Skeletal muscle satellite cell (primary cell): ENCODE measurements at regions not wholly inside any gene's neighbourhood (a gene's known extent, or its start where the extent isn't known, plus 50 kb on each side); places are given as distances from the start of the nearest gene placed in this dataset.

Experiments
- H3K27me3 ChIP-seq: 2 replicates; pipeline ENCODE4 v1.7.0; 2013; ENCODE audit warnings: low read length; ENCODE audit not compliant: control insufficient read depth, insufficient read depth
- H3K36me3 ChIP-seq: 2 replicates; pipeline ENCODE4 v1.7.0; 2013; ENCODE audit warnings: mild to moderate bottlenecking, control low read depth, low read length; ENCODE audit not compliant: insufficient read depth
- H3K4me1 ChIP-seq: 2 replicates; pipeline ENCODE4 v1.7.0; 2013; ENCODE audit warnings: low read length; ENCODE audit not compliant: control insufficient read depth, insufficient read depth
- H3K4me2 ChIP-seq: 2 replicates; pipeline ENCODE4 v1.7.0; 2013; ENCODE audit warnings: mild to moderate bottlenecking, low read length
- H3K4me3 ChIP-seq: 2 replicates; pipeline ENCODE4 v1.7.0; 2013; ENCODE audit warnings: low read length
- H3K9ac ChIP-seq: 2 replicates; pipeline ENCODE4 v1.7.0; 2013; ENCODE audit warnings: mild to moderate bottlenecking, low read depth, low read length, moderate library complexity
- H3K9me3 ChIP-seq: replicated peaks from 2 replicates; pipeline ENCODE4 v1.7.0; 2013; ENCODE audit warnings: mild to moderate bottlenecking, control low read depth, low read length

DNA sequence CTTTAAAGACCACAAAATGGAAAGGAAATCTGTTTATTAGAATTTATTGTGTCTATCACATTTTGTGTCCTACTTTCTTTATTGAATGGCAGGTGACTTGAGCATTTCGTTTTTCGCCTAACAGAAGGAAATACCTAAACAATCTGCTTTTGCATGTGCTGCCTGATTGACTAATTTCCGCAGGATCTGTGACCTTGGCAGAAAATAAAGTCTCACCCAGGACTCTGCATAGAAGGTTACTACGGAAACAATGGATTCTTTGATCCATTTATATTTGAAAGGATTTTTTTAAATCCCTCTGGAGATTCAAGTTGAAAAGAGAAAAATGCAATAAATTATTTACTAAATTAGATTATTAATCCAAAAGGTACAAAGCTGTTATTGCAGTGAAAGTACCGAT lies 61.0 kb upstream of the CAST start:
- no peaks in the 10 kb centered on the region for H3K36me3 ChIP-seq
- H3K27me3 ChIP-seq = no peaks in the 10 kb centered on the region
- H3K9me3 ChIP-seq = no peaks in the 10 kb centered on the region
- no peak overlapping the region for H3K4me2 ChIP-seq
- H3K4me1 ChIP-seq = peaks cover 3% of the 10 kb centered on the region
- H3K9ac ChIP-seq = no peak overlapping the region
- H3K4me3 ChIP-seq = no peak overlapping the region

DNA sequence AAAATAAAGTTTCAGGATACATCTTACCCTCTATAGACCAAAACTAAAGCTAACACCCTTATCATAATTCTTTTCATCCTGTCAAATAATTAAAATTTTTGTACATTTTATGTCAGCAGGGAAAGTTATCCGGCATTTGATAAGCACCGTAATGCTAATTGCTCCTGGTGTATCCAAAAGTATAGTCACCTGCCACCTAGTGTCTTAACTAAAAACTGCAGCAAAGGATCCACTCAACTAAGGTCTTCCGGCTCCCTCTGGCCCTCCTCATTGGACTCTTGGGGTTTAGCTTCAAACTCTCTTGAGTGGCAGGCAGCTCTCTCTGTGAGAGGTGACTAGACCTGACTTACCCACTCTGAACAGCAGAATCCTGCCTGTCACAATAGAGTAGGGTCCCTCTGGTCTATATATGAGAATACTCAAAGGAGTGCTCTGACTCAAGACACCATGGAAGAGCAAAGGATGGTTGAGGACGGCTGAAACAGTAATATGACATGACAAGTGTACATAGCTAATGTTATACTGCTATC lies 60.4 kb upstream of the CAST start:
- H3K9ac ChIP-seq = no peak overlapping the region
- no peak overlapping the region for H3K4me2 ChIP-seq
- no peaks in the 10 kb centered on the region for H3K9me3 ChIP-seq
- no peaks in the 10 kb centered on the region for H3K36me3 ChIP-seq
- H3K27me3 ChIP-seq = no peaks in the 10 kb centered on the region
- peaks cover 3% of the 10 kb centered on the region for H3K4me1 ChIP-seq
- H3K4me3 ChIP-seq = no peak overlapping the region

GRCh38 chr5:96602776-96603175 lies 59.4 kb upstream of the CAST start:
- Histone ChIP-seq H3K4me3 (no peak overlapping the region), H3K9ac (no peak overlapping the region), H3K27me3 (no peaks in the 10 kb centered on the region), H3K4me2 (no peak overlapping the region), H3K36me3 (no peaks in the 10 kb centered on the region), H3K9me3 (no peaks in the 10 kb centered on the region), H3K4me1 (peaks cover under 1% of the 10 kb centered on the region)

- no peaks in the 10 kb centered on the region for H3K4me1 ChIP-seq
- no peaks in the 10 kb centered on the region for H3K36me3 ChIP-seq
- H3K4me2 ChIP-seq = no peak overlapping the region
- no peak overlapping the region for H3K4me3 ChIP-seq
- no peaks in the 10 kb centered on the region for H3K27me3 ChIP-seq
- no peaks in the 10 kb centered on the region for H3K9me3 ChIP-seq
- no peak overlapping the region for H3K9ac ChIP-seq
These were observed 56.9 kb upstream of the CAST start for GRCh38 chr5:96605144-96605837.

DNA sequence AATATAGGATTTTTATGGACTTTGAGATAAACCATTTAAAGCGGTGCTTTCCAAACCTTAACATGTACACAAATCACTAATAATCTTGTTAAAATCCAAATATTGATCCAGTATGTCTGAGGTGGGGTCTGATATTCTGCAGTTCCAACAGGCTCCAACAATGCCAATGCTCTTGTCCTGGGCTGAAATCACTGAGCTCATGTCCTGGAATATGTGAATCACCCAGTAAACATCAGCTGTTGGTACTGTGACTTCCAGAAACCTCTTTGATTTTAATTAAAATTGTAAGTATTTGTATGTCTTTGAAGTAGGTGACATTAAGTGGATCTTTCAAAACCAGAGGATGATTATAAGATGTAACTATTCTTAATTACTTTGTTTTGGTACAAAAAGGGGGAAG lies 52.8 kb upstream of the CAST start:
- Histone ChIP-seq H3K9me3 (no peaks in the 10 kb centered on the region), H3K9ac (no peak overlapping the region), H3K4me3 (no peak overlapping the region), H3K4me2 (no peak overlapping the region), H3K4me1 (peaks cover 5% of the 10 kb centered on the region), H3K27me3 (no peaks in the 10 kb centered on the region), H3K36me3 (no peaks in the 10 kb centered on the region)

- no peaks in the 10 kb centered on the region for H3K9me3 ChIP-seq
- H3K36me3 ChIP-seq = no peaks in the 10 kb centered on the region
- H3K27me3 ChIP-seq = no peaks in the 10 kb centered on the region
- no peak overlapping the region for H3K4me2 ChIP-seq
- H3K9ac ChIP-seq = no peak overlapping the region
- peaks cover 17% of the 10 kb centered on the region for H3K4me1 ChIP-seq
- no peak overlapping the region for H3K4me3 ChIP-seq
These were observed 51.4 kb upstream of the CAST start for GRCh38 chr5:96610747-96611146.

GRCh38 chr5:96611946-96612345 lies 50.2 kb upstream of the CAST start:
- Histone ChIP-seq H3K27me3 (no peaks in the 10 kb centered on the region), H3K36me3 (no peaks in the 10 kb centered on the region), H3K9me3 (no peaks in the 10 kb centered on the region)

More at GRCh38 chr5:96611946-96612345, 50.2 kb upstream of the CAST start:
- Histone ChIP-seq H3K9ac (no peak overlapping the region), H3K4me2 (no peak overlapping the region), H3K4me3 (no peak overlapping the region), H3K4me1 (peaks cover 17% of the 10 kb centered on the region)
